ENCODE measurements at regions not wholly inside any gene's neighbourhood (a gene's known extent, or its start where the extent isn't known, plus 50 kb on each side); places are given as distances from the start of the nearest gene placed in this dataset.

DNA sequence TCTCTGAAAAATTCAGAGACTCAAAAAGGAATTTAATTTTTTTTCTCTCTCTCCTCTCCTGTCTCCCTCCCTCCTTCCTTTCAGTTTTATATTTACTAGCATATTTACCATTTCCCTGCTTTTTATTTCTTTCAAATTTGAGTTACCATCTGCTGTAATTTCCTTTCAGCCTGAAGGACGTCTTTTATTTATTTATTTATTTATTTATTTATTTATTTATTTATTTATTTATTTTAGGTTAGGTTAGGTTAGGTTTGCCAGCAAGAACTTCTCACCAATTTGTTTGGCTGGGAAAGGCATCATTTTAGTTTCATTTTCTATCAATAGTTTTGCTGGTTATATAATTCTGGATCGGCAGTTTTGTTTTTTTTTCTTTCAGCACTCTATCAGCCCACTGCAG is 231.7 kb upstream of the ZRANB2 start:
- TF ChIP-seq, protein P1, sequence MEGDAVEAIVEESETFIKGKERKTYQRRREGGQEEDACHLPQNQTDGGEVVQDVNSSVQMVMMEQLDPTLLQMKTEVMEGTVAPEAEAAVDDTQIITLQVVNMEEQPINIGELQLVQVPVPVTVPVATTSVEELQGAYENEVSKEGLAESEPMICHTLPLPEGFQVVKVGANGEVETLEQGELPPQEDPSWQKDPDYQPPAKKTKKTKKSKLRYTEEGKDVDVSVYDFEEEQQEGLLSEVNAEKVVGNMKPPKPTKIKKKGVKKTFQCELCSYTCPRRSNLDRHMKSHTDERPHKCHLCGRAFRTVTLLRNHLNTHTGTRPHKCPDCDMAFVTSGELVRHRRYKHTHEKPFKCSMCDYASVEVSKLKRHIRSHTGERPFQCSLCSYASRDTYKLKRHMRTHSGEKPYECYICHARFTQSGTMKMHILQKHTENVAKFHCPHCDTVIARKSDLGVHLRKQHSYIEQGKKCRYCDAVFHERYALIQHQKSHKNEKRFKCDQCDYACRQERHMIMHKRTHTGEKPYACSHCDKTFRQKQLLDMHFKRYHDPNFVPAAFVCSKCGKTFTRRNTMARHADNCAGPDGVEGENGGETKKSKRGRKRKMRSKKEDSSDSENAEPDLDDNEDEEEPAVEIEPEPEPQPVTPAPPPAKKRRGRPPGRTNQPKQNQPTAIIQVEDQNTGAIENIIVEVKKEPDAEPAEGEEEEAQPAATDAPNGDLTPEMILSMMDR (IDR thresholded peaks at IDR 0.05), result no peak
- TF ChIP-seq POLR2AphosphoS2 (conservative IDR thresholded peaks at IDR 0.05; ENCODE audit: low read length) (no peak), CBX8 (IDR thresholded peaks at IDR 0.05) (no peak), CHD4 (IDR thresholded peaks at IDR 0.05; ENCODE audit: borderline replicate concordance) (no peak), GATA3 (IDR thresholded peaks at IDR 0.05; ENCODE audit: borderline replicate concordance) (no peak)
